Endodermal cell (in vitro differentiated cells): ENCODE measurements at regions not wholly inside any gene's neighbourhood (a gene's known extent, or its start where the extent isn't known, plus 50 kb on each side); places are given as distances from the start of the nearest gene placed in this dataset.

Experiments used
- DNase-seq: peaks from one replicate; pipeline ENCODE4 v3.0.0-alpha.2; 2017
- H3K27ac ChIP-seq: 2 replicates; pipeline ENCODE4 v1.5.1; 2013; ENCODE audit warnings: mild to moderate bottlenecking, low read depth, low read length, moderate library complexity
- H3K27me3 ChIP-seq: 2 replicates; pipeline ENCODE4 v1.6.1; 2013; ENCODE audit warnings: mild to moderate bottlenecking, low read length, moderate library complexity; ENCODE audit not compliant: insufficient read depth, control insufficient read depth, poor library complexity, severe bottlenecking
- H3K36me3 ChIP-seq: 2 replicates; pipeline ENCODE4 v1.7.0; 2013; ENCODE audit warnings: mild to moderate bottlenecking, low read length, moderate library complexity; ENCODE audit not compliant: control insufficient read depth, insufficient read depth
- H3K4me1 ChIP-seq: one replicate; pipeline ENCODE4 v1.7.0; 2013; ENCODE audit warnings: low read length; ENCODE audit not compliant: control insufficient read depth, insufficient read depth
- H3K4me3 ChIP-seq: 2 replicates; pipeline ENCODE4 v1.5.1; 2013; ENCODE audit warnings: mild to moderate bottlenecking, low read length, moderate library complexity
- H3K9ac ChIP-seq: 2 replicates; pipeline ENCODE4 v1.6.1; 2013; ENCODE audit warnings: mild to moderate bottlenecking, low read length, moderate library complexity; ENCODE audit not compliant: poor library complexity, severe bottlenecking; ENCODE audit errors: extremely low read depth
- H3K9me3 ChIP-seq: 2 replicates; pipeline ENCODE4 v1.6.1; 2013; ENCODE audit warnings: mild to moderate bottlenecking, low read length, moderate library complexity; ENCODE audit not compliant: control insufficient read depth
- H3K27ac Mint-ChIP-seq: 2 replicates; pipeline ENCODE4 v1.8.0; 2020; ENCODE audit warnings: mixed read lengths
- H3K27me3 Mint-ChIP-seq: 2 replicates; pipeline ENCODE4 v1.8.0; 2021; ENCODE audit warnings: mild to moderate bottlenecking, mixed read lengths; ENCODE audit not compliant: insufficient read depth
- H3K36me3 Mint-ChIP-seq: 2 replicates; pipeline ENCODE4 v1.8.0; 2020; ENCODE audit warnings: low read depth, mixed read lengths
- H3K4me1 Mint-ChIP-seq: 2 replicates; pipeline ENCODE4 v1.8.0; 2020; ENCODE audit warnings: mixed read lengths
- H3K4me3 Mint-ChIP-seq: 2 replicates; pipeline ENCODE4 v1.8.0; 2020; ENCODE audit warnings: mild to moderate bottlenecking, moderate library complexity, mixed read lengths
- H3K9me3 Mint-ChIP-seq: 2 replicates; pipeline ENCODE4 v1.8.0; 2020; ENCODE audit warnings: mild to moderate bottlenecking, mixed read lengths
- CTCF ChIP-seq: fragments of 200-600 bp; sonication (generic); conservative IDR thresholded peaks from 2 replicates; pipeline ENCODE4 v1.5.0; 2021; ENCODE audit warnings: antibody characterized with exemption, mild to moderate bottlenecking
- WGBS, 2 experiments: methylation state at CpG; one replicate each; pipeline versions ENCODE4 v1.1.5 to v1.1.7; 2013; ENCODE audit warnings: missing lambda C conversion rate in 2 of 2, mixed read lengths in 1 of 2; ENCODE audit not compliant: insufficient coverage in 1 of 2, insufficient read length in 1 of 2; 5-methylcytosine and 5-hydroxymethylcytosine counted together

GRCh38 chr10:4670737-4671136, 155.3 kb upstream of the AKR1E2 start:
- Mint-ChIP-seq H3K9me3 (no peaks in the 10 kb centered on the region), H3K27ac (no peak overlapping the region), H3K36me3 (no peaks in the 10 kb centered on the region), H3K27me3 (no peaks in the 10 kb centered on the region), H3K4me1 (no peaks in the 10 kb centered on the region), H3K4me3 (no peak overlapping the region)
- Histone ChIP-seq H3K4me3 (no peak overlapping the region), H3K9me3 (no peaks in the 10 kb centered on the region), H3K27me3 (no peaks in the 10 kb centered on the region), H3K4me1 (no peaks in the 10 kb centered on the region), H3K27ac (no peak overlapping the region), H3K9ac (no peak overlapping the region), H3K36me3 (no peaks in the 10 kb centered on the region)
- TF ChIP-seq CTCF: no peak
- no peak for DNase-seq

- WGBS, 2 experiments: 76 to 92% methylated on average over 2 of the region's 2 CpGs
- no peaks in the 10 kb centered on the region for H3K9me3 ChIP-seq
- Mint-ChIP-seq H3K27me3 (no peaks in the 10 kb centered on the region), H3K4me3 (no peak overlapping the region), H3K36me3 (no peaks in the 10 kb centered on the region), H3K27ac (no peak overlapping the region), H3K9me3 (no peaks in the 10 kb centered on the region), H3K4me1 (no peaks in the 10 kb centered on the region)
- H3K36me3 ChIP-seq: no peaks in the 10 kb centered on the region
- H3K27me3 ChIP-seq: no peaks in the 10 kb centered on the region
- no peak for DNase-seq
- no peak overlapping the region for H3K4me3 ChIP-seq
- TF ChIP-seq CTCF: no peak
- no peak overlapping the region for H3K27ac ChIP-seq
- no peaks in the 10 kb centered on the region for H3K4me1 ChIP-seq
- H3K9ac ChIP-seq: no peak overlapping the region
These were observed 156.4 kb upstream of the AKR1E2 start for GRCh38 chr10:4669585-4669984.

- Histone ChIP-seq H3K9ac (no peak overlapping the region), H3K36me3 (no peaks in the 10 kb centered on the region), H3K4me3 (no peak overlapping the region), H3K4me1 (no peaks in the 10 kb centered on the region), H3K27ac (no peak overlapping the region), H3K9me3 (no peaks in the 10 kb centered on the region), H3K27me3 (no peaks in the 10 kb centered on the region)
- TF ChIP-seq CTCF: no peak
- no peaks in the 10 kb centered on the region for H3K36me3 Mint-ChIP-seq
- no peak overlapping the region for H3K27ac Mint-ChIP-seq
- H3K4me1 Mint-ChIP-seq: peaks cover 1% of the 10 kb centered on the region
- peak; percentile 62 for DNase-seq
- WGBS, 2 experiments: 80 to 82% methylated on average over 6 to 9 of the region's 9 CpGs
- H3K4me3 Mint-ChIP-seq: no peak overlapping the region
- H3K27me3 Mint-ChIP-seq: no peaks in the 10 kb centered on the region
- H3K9me3 Mint-ChIP-seq: no peaks in the 10 kb centered on the region
These were observed 162.6 kb upstream of the AKR1E2 start for GRCh38 chr10:4663162-4663992.
